OCI-LY7 (cell line): ENCODE measurements at regions not wholly inside any gene's neighbourhood (a gene's known extent, or its start where the extent isn't known, plus 50 kb on each side); places are given as distances from the start of the nearest gene placed in this dataset.

Experiments used
- BruUV-seq: library from RNA; stranded (reverse); fragments of 400-500 nt; replicated peaks from 2 replicates; lab custom pipeline; 2021; lab: Mats Ljungman, UMichigan
- CTCF ChIA-PET: fragments of 300-600 bp; sonication (Branson Sonifier 250); formaldehyde crosslinking; loops from one replicate; lab custom pipeline; 2022; ENCODE audit warnings: antibody characterized with exemption; ENCODE audit not compliant: unreplicated experiment; lab: Charles Lee
- POLR2A ChIA-PET: fragments of 300-600 bp; sonication (Branson Sonifier 250); formaldehyde crosslinking; loops from one replicate; lab custom pipeline; 2022; ENCODE audit warnings: antibody characterized with exemption; lab: Charles Lee
- DNase-seq: peaks from one replicate; pipeline ENCODE4 v3.0.0-alpha.2; 2015; ENCODE audit warnings: low spot score
- H2AFZ ChIP-seq: fragments of 200-600 bp; sonication (generic), shearing (Covaris generic); 2 replicates; pipeline ENCODE4 v1.6.1; 2014; ENCODE audit warnings: mild to moderate bottlenecking, antibody characterized with exemption, low read length, moderate library complexity
- H3K27ac ChIP-seq: fragments of 200-600 bp; sonication (generic); 2 replicates; pipeline ENCODE4 v1.5.1; 2014; ENCODE audit warnings: mixed run types, low read depth, mild to moderate bottlenecking, moderate library complexity, low read length, inconsistent platforms; ENCODE audit not compliant: poor library complexity, severe bottlenecking
- H3K36me3 ChIP-seq: fragments of 200-600 bp; sonication (generic); 2 replicates; pipeline ENCODE4 v1.6.1; 2014; ENCODE audit warnings: mild to moderate bottlenecking, antibody characterized with exemption, low read length, moderate library complexity, mixed read lengths; ENCODE audit not compliant: insufficient read depth
- H3K4me1 ChIP-seq: fragments of 200-600 bp; sonication (generic); 2 replicates; pipeline ENCODE4 v1.5.1; 2014; ENCODE audit warnings: mild to moderate bottlenecking, low read length; ENCODE audit not compliant: insufficient read depth, poor library complexity, severe bottlenecking
- H3K4me2 ChIP-seq: fragments of 200-600 bp; sonication (generic); 2 replicates; pipeline ENCODE4 v1.6.1; 2014; ENCODE audit warnings: mild to moderate bottlenecking, low read length
- H3K4me3 ChIP-seq: fragments of 200-600 bp; sonication (generic); 2 replicates; pipeline ENCODE4 v1.5.1; 2014; ENCODE audit warnings: mild to moderate bottlenecking, low read depth, low read length; ENCODE audit not compliant: poor library complexity, severe bottlenecking
- H3K79me2 ChIP-seq: fragments of 200-600 bp; sonication (generic); 2 replicates; pipeline ENCODE4 v1.6.1; 2016; ENCODE audit warnings: low read depth, mild to moderate bottlenecking, low read length, moderate library complexity, mixed read lengths; ENCODE audit not compliant: insufficient read depth
- H3K9me2 ChIP-seq: fragments of 200-600 bp; sonication (generic); 2 replicates; pipeline ENCODE4 v1.6.1; 2016; ENCODE audit warnings: mild to moderate bottlenecking, low read length, mixed read lengths; ENCODE audit not compliant: insufficient read depth
- H3K9me3 ChIP-seq: fragments of 200-600 bp; sonication (generic); 2 replicates; pipeline ENCODE4 v1.6.1; 2014; ENCODE audit warnings: mild to moderate bottlenecking, mixed run types, low read length, mixed read lengths
- H4K20me1 ChIP-seq: fragments of 200-600 bp; sonication (generic); 2 replicates; pipeline ENCODE4 v1.6.1; 2014; ENCODE audit warnings: mild to moderate bottlenecking, antibody characterized with exemption, low read length, moderate library complexity, mixed read lengths; ENCODE audit not compliant: insufficient read depth
- CTCF ChIP-seq: fragments of 200-600 bp; sonication (generic); conservative IDR thresholded peaks from 2 replicates; pipeline ENCODE4 v1.5.1; 2014; ENCODE audit warnings: mild to moderate bottlenecking, antibody characterized with exemption, low read length, moderate library complexity, mixed read lengths
- EZH2phosphoT487 ChIP-seq: fragments of 200-600 bp; sonication (generic); IDR thresholded peaks from 2 replicates; pipeline ENCODE4 v1.6.1; 2018; ENCODE audit warnings: low read depth, borderline replicate concordance, mild to moderate bottlenecking, mixed run types, antibody characterized with exemption, low read length, moderate library complexity, mixed read lengths
- intact Hi-C: fragments of 100-400 bp; cut with micrococcal nuclease; formaldehyde crosslinking; loops from one replicate; pipeline ENCODE4 v1.10.0; 2022; ENCODE audit not compliant: unreplicated experiment

DNA sequence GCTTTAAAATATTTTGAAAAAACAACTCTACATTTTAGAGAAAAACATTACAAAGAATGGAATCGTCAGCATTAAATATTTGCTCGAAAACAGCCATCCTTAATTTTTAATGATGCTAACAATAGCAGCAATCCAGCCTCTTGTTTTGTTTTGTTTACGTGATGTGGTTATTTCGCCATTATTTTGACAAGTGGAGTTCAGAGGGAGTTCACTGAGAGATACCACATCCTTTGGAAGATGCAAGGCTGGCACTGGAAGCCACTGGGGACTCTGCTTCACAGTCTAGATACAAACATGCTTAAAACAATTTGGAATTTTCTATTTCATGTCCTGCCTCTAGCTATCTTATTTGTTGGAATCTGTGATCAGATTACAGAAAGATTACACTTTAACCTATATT, 556.3 kb downstream of the PCDH17 start:
- TF ChIP-seq CTCF (no peak), EZH2phosphoT487 (no peak)
- Histone ChIP-seq H2AFZ (no peak overlapping the region), H3K4me3 (no peak overlapping the region), H3K27ac (no peak overlapping the region), H3K9me2 (no peaks in the 10 kb centered on the region), H3K9me3 (no peaks in the 10 kb centered on the region), H4K20me1 (no peaks in the 10 kb centered on the region), H3K4me2 (no peak overlapping the region), H3K4me1 (no peaks in the 10 kb centered on the region), H3K36me3 (no peaks in the 10 kb centered on the region), H3K79me2 (no peaks in the 10 kb centered on the region)
- ChIA-PET POLR2A (no interaction called here), CTCF (no interaction called here)
- BruUV-seq = no TSS peak
- intact Hi-C loops = no loop called here
- DNase-seq = no peak

DNA sequence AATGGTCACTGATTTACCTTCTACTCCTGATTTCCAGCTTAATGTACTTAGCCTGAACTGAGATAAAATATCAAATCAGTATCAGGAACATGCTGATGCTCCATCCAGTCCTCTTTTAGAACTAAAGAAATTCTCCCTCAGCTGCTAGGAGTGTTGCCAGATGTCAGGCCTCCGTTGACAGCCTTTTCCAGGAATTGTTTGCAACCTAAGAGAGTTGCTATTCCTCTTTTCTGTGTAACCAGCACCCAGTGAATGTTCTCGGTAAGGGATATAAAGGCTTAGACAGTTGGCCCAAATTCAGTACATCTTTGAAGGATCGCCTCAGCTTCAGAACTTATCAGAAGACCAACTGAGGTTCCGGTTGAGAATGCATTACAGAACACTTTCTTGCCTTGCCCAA, 559.0 kb downstream of the PCDH17 start:
- Histone ChIP-seq H3K4me2 (no peak overlapping the region), H3K4me3 (no peak overlapping the region), H4K20me1 (no peaks in the 10 kb centered on the region), H3K4me1 (no peaks in the 10 kb centered on the region), H2AFZ (no peak overlapping the region), H3K36me3 (no peaks in the 10 kb centered on the region), H3K9me2 (no peaks in the 10 kb centered on the region), H3K79me2 (no peaks in the 10 kb centered on the region), H3K9me3 (no peaks in the 10 kb centered on the region), H3K27ac (no peak overlapping the region)
- ChIA-PET CTCF (no interaction called here), POLR2A (no interaction called here)
- no TSS peak for BruUV-seq
- intact Hi-C loops = no loop called here
- TF ChIP-seq CTCF = no peak
- TF ChIP-seq EZH2phosphoT487 = no peak
- DNase-seq = no peak

- Histone ChIP-seq H3K9me3 (no peaks in the 10 kb centered on the region), H3K27ac (no peak overlapping the region), H3K4me3 (no peak overlapping the region), H3K4me1 (no peaks in the 10 kb centered on the region), H3K9me2 (no peaks in the 10 kb centered on the region), H2AFZ (no peak overlapping the region), H3K36me3 (no peaks in the 10 kb centered on the region), H4K20me1 (no peaks in the 10 kb centered on the region), H3K4me2 (no peak overlapping the region), H3K79me2 (no peaks in the 10 kb centered on the region)
- intact Hi-C loops = no loop called here
- no peak for DNase-seq
- CTCF ChIA-PET = no interaction called here
- no TSS peak for BruUV-seq
- POLR2A ChIA-PET = interaction anchor here (0.6 kb wide), 1 partner anchor 1372 kb away, joined by 5 read pairs; no protein-coding TSS in a partner anchor
- TF ChIP-seq CTCF (no peak), EZH2phosphoT487 (no peak)
Observed at GRCh38 chr13:58191754-58192153, 560.2 kb downstream of the PCDH17 start.
